ENCODE measurements at regions not wholly inside any gene's neighbourhood (a gene's known extent, or its start where the extent isn't known, plus 50 kb on each side); places are given as distances from the start of the nearest gene placed in this dataset.
"Not testable (repeated sequence)": the region's sequence is repeated elsewhere in the genome, so short reads cannot be mapped to it uniquely, and the experiment has no call there.

GRCh38 chr10:6995341-6995740 lies 415.3 kb upstream of the PRKCQ start:
- no peak for DNase-seq (ENCODE audit: low spot score)
- intact Hi-C loops (cut with DNase I), result no loop called here

- no peak for DNase-seq (ENCODE audit: low spot score)
- intact Hi-C loops (cut with DNase I), result no loop called here
These were observed 410.8 kb upstream of the PRKCQ start for GRCh38 chr10:6990891-6991290.

- intact Hi-C loops (cut with DNase I), result no loop called here
- DNase-seq (ENCODE audit: low spot score), result no peak
These were observed 408.6 kb upstream of the PRKCQ start for GRCh38 chr10:6988654-6989053.

GRCh38 chr10:6987536-6987945 lies 407.5 kb upstream of the PRKCQ start:
- intact Hi-C loops (cut with DNase I), result no loop called here
- no peak for DNase-seq (ENCODE audit: low spot score)

GRCh38 chr10:6986927-6987326 lies 406.9 kb upstream of the PRKCQ start:
- intact Hi-C loops (cut with DNase I), result no loop called here
- DNase-seq (ENCODE audit: low spot score), result no peak

GRCh38 chr10:6985644-6986043 lies 405.6 kb upstream of the PRKCQ start:
- no peak for DNase-seq (ENCODE audit: low spot score)
- intact Hi-C loops (cut with DNase I), result no loop called here

- intact Hi-C loops (cut with DNase I), result no loop called here
- no peak for DNase-seq (ENCODE audit: low spot score)
These were observed 404.9 kb upstream of the PRKCQ start for GRCh38 chr10:6984971-6985370.

- intact Hi-C loops (cut with DNase I); DNase-seq (ENCODE audit: low spot score): not testable (repeated sequence)
These were observed 403.9 kb upstream of the PRKCQ start for GRCh38 chr10:6984016-6984415.

GRCh38 chr10:6980353-6980752 lies 400.3 kb upstream of the PRKCQ start:
- no peak for DNase-seq (ENCODE audit: low spot score)
- intact Hi-C loops (cut with DNase I), result no loop called here

GRCh38 chr10:6979371-6979770 lies 399.3 kb upstream of the PRKCQ start:
- DNase-seq (ENCODE audit: low spot score), result no peak
- intact Hi-C loops (cut with DNase I), result no loop called here

- DNase-seq (ENCODE audit: low spot score), result no peak
- intact Hi-C loops (cut with DNase I), result no loop called here
These were observed 398.1 kb upstream of the PRKCQ start for GRCh38 chr10:6978187-6978627.

GRCh38 chr10:6977398-6978186 lies 397.5 kb upstream of the PRKCQ start:
- intact Hi-C loops (cut with DNase I), result no loop called here
- DNase-seq (ENCODE audit: low spot score), result no peak

GRCh38 chr10:6973899-6974298 lies 393.8 kb upstream of the PRKCQ start:
- DNase-seq (ENCODE audit: low spot score), result no peak

GRCh38 chr10:6972226-6972625 lies 392.1 kb upstream of the PRKCQ start:
- no peak for DNase-seq (ENCODE audit: low spot score)
- intact Hi-C loops (cut with DNase I), result no loop called here

More at GRCh38 chr10:6973899-6974298, 393.8 kb upstream of the PRKCQ start:
- intact Hi-C loops (cut with DNase I), result no loop called here

- DNase-seq (ENCODE audit: low spot score), result no peak
- intact Hi-C loops (cut with DNase I), result no loop called here
These were observed 389.6 kb upstream of the PRKCQ start for GRCh38 chr10:6969659-6970058.

GRCh38 chr10:6964543-6964942 lies 384.5 kb upstream of the PRKCQ start:
- DNase-seq (ENCODE audit: low spot score), result no peak
- intact Hi-C loops (cut with DNase I), result no loop called here

- no peak for DNase-seq (ENCODE audit: low spot score)
- intact Hi-C loops (cut with DNase I), result no loop called here
These were observed 382.5 kb upstream of the PRKCQ start for GRCh38 chr10:6962576-6962975.

- intact Hi-C loops (cut with DNase I), result no loop called here
- DNase-seq (ENCODE audit: low spot score), result no peak
These were observed 378.6 kb upstream of the PRKCQ start for GRCh38 chr10:6958711-6959110.

- no peak for DNase-seq (ENCODE audit: low spot score)
- intact Hi-C loops (cut with DNase I), result no loop called here
These were observed 378.2 kb upstream of the PRKCQ start for GRCh38 chr10:6958254-6958653.

GRCh38 chr10:6957851-6958250 lies 377.8 kb upstream of the PRKCQ start:
- intact Hi-C loops (cut with DNase I), result no loop called here
- no peak for DNase-seq (ENCODE audit: low spot score)

- intact Hi-C loops (cut with DNase I), result no loop called here
- no peak for DNase-seq (ENCODE audit: low spot score)
These were observed 376.5 kb upstream of the PRKCQ start for GRCh38 chr10:6956562-6956961.
